Bone marrow (tissue), 2 donors: ENCODE measurements at regions not wholly inside any gene's neighbourhood (a gene's known extent, or its start where the extent isn't known, plus 50 kb on each side); places are given as distances from the start of the nearest gene placed in this dataset.

Source experiments
- DNase-seq, 2 donors: peaks; one replicate each; lab custom pipeline; 2025; lab: John Stamatoyannopoulos, UW

DNA sequence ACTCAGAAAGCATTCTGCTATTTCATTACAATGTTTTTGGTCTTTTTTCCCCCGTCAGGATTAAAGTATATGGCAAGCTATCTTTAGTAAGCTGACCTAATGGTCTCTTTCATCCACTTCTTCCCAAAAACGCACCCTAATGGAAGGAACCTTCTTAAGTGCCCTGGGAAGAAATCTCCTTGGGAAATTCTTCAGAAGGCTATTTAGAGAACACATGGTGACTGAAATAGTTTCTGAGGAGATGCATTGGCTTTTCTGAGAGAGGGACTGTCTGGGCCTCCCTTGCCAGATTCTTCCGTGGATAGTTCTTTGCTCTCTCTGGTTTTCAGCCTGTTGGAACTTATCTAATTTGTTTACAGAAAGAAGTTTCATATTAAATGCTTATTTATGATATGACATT lies 524.1 kb upstream of the MEF2C start:
- no peak for DNase-seq

DNA sequence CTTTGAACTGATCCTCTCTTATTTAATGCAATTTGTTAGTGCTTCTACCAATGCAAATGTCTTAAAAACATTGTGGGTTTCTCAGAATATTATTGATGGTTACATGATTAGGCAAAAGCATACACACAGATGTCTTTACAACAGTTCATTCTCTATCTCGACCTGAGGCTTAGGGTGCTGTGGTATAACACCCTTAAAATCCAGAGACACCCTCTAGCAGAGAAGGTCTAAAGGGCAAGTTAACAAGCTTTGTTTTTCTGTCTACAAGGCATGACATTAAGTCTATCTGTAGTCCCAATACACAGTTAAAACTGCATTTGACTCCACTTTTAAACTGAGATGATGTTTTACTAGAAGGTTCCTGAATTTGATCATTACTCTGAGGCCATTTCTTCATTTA lies 518.7 kb upstream of the MEF2C start:
- no peak for DNase-seq

DNA sequence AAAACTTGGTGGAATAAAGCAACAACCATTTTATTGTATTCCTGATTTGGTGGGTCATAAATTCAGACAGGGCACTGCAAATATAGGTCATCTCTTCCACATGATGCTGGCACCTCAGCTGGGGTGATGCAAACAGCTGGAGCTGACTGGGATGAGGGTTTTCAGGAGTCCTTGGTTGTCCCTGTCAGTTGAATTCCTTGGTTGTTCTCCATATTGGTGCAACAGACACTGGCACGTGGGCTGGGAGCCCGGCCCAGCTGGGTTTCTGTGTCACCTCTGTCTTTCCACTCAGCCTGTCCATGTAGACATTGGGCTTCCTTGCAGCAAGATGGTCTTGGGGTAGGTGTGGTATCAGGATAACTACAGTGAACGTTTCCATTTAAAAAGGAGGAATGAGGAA lies 518.0 kb upstream of the MEF2C start:
- no peak for DNase-seq

DNA sequence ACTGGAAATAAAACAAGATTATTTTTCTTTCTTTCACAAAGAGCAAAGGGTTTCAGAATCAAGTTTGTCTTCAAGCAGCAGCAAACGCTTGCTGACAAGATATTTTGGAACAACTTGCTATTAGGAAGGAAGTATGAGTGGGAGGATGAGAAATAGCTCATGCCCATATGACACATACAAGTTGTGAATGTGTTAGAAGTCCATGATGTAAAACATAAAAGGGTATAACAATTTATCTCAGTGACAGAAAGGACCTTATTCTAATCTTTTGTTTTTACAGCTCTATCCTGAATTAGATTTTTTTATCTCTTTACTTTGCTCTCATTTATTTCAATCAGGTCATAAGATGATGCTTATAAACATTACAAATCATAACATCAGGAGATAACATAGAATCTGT lies 516.6 kb upstream of the MEF2C start:
- peak in 1 of 2 donors; percentile 74 for DNase-seq

DNA sequence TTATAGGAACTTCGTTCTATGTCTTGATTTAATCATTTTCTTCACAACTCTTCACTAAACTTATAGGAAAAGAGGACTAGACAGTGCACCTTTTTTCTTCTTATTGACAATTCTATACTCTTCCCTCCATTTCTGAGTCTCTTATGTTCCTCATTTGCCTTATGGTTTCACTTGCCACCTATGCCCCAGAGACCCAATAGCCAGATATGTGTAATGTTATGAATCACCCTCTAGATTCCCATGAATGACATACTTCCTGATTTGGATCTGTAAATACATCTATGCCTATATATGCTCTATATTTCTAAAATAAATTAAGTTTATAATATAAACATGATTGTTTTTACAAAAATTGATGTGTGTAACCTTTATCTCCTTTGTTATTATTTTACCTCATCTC lies 514.1 kb upstream of the MEF2C start:
- DNase-seq, result peak in 1 of 2 donors; percentile 82

DNA sequence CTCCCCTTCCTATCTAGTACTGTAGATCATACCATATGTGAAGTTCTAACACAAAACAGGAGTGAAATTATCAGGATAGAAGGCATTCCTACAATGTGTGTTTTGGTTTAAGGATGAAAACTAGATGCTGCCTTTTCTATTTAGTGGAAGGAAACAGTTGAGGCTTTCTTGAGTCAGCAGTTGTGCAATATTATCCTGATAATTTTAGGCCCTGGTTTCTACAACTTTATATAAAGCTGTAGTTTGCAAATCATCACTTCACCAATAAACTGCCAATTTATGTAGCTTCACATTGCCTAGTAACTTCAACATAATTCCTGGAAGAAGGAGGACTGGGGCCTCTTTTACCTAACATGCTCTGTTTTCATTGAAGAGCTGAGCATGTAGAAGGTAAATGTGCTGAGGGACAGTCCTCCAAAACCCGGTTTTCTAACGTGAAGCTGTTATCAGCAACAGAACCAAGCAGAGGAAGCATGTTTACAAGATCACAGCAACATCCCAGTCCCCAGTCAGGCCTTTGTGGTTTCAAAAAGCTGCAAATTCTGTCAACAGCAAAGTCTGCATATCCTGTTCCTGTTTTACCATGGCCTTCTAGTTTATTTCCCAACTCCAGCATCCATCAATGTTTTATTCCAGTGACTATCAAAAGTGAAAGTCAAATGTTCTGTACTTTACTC lies 513.4 kb upstream of the MEF2C start:
- DNase-seq, result peak in 1 of 2 donors; percentile 96

DNA sequence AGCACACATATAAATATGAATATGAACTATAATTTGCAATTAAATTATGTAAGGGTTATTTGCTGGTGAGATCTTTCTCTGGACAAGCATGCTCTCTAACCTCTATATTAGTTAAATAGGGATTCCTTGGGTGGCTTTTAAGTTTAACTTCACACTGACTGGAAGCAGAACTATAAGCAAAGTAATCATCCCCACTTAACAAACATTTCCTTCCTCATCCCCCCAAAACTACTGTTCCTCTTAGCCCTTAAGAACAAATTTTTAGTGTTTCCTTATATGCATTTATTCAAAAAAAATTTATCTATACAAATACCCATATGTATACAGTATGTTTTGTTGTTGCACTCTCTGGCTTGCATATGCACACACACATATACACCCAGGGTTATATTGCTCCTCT lies 512.1 kb upstream of the MEF2C start:
- DNase-seq, result peak in 1 of 2 donors; percentile 45

DNA sequence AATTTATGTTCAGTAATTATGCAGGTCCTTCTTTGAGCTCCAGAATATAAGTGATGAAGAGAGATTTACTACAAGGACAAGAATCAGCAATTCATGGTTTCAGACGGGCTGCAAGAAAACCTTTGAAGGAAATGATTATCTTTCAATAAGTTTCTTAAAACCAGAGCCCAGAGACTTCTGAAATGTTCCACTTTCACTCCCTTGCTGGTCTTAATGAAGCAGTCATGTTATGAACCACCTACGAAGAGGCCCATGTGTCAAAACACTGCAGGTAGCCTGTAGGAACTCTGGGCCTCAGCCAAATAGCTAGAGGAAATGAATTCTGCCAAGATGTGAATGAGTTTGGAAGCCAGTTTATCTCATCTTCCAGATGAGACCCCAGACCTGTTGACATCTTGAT lies 505.9 kb upstream of the MEF2C start:
- DNase-seq, result no peak

DNA sequence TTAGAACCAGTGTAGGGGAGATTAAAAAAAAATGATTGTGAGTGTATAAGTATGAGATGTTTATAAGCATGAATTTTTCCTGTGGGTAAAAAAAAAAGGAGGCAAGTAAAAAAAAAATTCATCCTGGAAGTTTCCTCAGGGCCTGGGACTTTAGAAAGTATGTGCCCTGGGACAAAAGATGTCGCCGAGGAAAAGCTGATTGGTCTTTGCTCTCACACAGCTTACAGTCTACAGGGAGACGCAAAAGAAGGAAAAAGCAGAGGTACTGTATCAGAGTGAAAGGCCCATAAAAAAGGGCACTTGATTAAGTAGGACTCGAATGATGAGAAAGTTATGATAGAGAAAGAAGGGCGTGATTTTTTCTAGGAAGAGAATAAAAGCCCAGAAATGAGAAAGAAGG lies 501.4 kb upstream of the MEF2C start:
- no peak for DNase-seq

DNA sequence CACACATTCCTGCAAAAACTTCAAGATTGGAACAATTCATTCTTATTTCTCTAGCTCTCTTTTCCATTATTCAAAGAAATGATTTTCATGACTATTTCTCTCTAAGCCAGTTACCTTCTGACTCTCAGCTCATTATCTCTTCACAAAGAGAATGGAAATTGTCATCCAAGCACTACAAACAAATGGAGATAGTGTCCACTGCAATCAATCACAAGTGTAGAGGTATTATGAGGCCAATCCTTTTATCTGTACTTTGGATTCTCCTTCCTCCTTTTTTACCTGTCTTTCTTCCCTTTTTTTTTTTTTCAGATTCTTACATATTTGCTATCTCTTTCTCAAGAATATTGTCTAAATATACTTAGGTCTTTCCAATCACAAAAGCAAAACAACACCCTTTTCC lies 497.7 kb upstream of the MEF2C start:
- DNase-seq, result no peak

DNA sequence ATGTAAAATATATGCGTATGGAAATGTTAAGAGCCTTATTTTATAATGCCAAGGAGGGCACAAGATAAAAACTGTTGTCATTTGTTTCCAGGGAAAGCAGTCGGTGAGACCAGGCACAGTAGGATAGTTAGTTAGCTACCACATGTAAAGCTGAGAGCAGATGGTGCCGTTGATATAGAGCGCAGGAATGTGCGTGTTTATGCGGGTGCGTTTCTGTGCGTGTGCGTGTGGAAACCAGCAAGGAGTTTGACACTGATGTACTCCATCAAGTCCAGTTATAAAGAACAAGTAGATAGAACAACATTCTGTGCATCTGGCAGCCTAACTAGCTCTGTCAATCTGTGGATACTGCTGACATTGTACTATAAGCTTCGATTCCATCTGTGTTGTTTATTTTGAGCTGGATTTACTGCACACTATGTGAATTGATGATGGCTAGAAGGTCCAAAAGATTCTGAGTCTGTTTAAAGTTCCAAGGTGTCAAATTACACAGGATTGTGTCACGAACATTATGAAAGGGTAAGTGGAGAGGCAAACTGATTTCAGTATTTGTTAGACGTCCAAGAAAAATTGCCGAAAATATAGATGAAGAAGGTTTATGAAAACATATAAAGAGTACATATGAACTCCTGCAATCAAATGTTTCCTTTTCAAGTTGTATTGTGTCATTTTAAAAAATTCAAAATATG lies 494.9 kb upstream of the MEF2C start:
- no peak for DNase-seq

DNA sequence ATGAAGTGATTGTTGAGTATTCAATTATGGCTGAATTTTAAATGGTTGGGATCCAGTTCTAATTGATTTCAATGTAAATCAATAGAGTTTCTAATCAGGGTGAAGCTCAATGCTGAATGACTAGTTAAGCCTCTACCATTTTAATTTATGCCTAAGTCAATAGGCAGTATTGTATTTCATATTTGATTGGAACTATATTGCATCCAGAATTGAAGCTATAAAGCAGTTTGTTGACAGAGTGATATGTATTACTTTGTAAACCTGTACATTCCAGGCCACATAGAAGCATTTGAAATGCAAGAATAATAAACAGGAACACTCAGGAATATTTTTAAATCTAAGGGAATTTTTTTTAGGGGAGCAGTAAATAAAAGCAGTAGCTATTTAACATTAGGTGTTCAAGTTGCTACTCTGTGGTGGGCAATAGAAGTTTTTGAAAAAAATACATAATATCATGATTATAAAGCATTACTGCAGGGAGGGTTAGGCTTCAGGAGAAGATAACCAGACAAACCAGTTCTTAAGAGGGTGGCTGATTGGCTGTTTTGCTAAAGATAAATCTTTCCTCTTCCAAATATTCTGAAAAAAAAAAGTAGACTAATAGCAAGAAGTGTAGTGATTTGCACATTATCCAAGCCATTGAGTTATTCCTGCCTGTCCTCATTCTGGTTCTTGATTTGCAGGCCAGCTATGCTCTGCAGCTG lies 492.0 kb upstream of the MEF2C start:
- no peak for DNase-seq

DNA sequence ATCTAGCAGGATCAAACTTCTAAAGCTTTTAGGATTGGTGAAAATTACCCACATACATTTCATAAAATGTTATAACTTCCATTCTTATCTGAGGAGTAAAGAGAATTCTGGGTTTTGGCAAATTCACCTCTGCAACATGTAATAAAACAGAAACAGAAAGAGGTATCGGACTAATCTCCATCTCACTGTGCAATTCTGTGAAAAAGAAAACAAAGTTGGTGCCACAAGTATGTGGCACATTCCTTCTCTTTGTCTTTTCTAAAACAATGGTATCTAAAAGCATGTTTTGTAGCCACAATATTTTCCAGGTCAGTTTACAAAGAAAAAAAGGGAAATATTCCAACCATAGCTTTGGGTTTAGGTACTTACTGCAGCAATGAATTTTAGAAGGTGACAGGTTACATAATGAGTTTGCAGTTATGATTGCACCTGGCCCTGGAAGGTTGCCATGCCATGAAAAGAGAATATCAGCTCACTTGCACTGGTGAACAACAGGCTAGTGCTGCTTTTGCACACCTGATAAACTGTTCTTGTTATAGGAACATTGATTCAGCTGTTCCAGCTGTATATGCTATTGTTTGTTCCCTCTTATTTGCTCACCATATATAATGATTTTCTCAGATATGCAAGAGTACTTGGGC lies 491.3 kb upstream of the MEF2C start:
- no peak for DNase-seq

DNA sequence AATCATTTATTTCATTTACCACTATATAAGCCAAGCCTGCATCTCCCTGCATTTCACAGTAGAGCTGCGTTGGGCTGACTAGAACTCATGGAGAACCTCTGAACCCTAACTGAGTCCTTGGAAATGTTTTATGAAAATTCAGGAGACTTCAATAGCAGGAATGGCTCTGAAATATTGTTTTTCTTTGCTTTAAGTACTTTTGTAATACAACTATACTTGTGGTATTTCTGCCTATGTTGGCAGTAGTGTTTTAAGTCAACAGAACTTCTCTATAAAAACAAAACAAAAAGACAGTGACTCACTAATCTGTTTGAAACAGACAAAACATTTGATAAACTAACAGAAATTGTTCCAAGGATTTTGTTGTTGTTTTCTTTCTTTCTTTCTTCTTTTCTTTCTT lies 489.2 kb upstream of the MEF2C start:
- DNase-seq, result no peak

DNA sequence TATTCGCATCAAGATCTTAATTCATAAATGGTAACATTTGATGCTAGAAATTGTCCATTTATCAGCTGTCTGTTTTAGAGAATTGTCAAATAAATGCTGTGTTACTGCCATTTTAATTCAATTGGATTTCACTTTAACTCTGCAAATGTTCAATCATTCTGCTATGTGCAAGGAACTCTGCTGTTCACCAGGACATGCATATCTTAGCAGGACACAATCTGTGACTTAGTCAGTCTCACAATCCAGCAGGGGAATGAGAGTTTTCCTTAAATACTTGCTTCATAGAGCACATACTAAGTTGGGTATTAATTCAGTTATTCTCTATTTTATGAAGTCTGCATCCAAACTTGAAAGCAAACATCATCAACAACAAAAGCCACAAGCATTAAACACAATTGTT lies 488.7 kb upstream of the MEF2C start:
- no peak for DNase-seq

DNA sequence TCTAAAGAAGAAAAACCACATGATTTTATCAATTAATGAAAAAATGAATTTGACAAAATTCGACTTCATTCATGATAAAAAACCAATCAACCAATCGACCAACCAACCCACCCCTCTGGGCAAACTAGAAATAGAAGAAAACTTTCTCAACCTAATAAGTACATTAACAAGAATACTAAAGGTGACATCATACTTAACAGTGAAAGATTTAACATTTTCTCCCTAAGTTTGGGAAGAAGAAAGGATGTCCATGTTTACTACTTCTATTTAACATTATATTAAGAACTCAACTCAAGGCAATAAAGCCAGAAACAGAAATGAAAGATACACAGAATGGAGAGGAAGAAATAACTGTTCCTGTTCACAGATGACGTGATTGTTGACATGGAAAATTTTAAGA lies 476.1 kb upstream of the MEF2C start:
- DNase-seq, result no peak

DNA sequence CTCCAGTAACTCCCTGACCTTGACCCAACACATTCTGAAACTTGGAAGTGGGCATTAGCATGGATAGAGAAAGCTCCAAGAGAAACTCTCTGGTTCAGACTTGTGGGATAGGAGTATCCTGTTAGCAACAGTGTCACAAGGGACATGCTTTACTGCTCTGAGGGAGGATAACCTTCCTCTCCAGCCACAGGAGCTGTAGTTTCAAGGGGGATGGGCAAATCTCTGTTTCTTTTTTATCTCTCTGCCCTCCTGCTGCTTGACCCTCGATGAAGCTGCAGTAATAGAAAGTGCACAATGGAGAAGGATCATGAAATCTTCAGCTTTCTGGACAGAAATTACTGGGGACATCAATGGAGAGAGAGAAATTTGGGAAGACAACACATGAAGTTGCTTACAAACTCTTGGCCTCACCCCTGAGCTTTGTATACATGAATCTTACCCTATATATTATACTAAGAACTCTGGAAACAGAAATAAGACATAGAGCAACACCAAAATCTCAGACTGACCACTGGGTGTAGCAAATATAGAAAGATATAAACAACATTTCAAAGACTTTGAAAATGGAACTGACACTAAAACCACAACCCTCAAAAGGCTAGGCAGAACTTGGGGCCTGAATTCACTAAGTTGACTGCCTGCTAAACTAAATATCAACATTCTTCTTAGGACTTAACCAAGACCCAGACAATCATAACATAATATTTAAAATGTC lies 471.0 kb upstream of the MEF2C start:
- no peak for DNase-seq

DNA sequence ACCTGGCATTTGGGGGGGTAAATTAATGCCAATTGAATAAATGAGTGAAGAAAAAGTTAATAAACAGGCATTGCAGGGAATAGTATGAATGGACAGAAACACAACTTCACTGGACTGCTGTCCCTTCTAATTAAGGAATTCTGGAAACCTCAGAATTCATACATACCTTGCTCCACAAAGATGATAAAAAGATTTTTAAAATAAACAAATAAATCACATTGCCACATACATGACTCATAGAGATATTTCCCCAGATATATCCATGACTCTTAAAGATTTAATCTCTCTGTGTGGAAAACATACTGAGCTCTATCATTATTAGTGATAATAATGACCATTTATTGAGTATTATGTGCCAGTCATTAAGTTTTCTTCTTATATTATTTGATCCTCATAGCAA lies 469.0 kb upstream of the MEF2C start:
- DNase-seq, result no peak

DNA sequence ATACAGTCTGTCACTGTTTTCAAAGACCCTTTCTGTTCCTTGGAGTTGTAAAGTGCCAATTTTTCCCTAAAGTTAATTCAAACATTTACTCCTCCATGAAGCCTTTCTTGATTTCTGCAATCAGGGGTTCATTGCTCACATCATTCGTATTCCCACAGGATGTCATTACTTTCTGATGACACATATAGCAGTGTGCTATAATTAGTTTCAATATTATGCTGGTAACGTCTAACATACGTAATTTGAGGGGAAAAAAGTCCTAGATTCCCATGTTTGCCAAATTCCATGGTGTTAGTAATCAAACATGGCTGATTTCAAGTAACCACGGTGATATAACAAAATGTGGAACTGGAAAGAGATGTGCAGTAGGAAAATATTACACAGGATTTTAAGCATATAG lies 468.2 kb upstream of the MEF2C start:
- no peak for DNase-seq

DNA sequence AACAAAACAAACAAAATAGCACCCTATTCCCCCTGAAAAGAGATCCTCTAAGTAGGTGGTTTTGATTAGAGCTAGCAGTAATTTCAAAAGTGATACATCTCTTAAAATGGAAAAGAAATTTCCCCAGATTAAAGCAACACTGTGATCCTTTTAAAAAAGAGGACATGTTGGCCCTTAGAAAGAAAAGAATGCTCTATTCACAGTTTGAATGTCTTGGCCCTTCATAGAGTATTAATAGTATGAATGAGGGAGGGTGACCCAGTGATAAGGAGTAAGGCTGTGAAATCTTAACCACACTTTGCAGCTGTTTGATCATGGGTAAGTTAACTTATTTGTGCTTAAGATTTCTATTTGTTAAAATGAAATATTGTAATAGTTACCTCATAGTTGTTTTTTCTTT lies 467.7 kb upstream of the MEF2C start:
- no peak for DNase-seq

DNA sequence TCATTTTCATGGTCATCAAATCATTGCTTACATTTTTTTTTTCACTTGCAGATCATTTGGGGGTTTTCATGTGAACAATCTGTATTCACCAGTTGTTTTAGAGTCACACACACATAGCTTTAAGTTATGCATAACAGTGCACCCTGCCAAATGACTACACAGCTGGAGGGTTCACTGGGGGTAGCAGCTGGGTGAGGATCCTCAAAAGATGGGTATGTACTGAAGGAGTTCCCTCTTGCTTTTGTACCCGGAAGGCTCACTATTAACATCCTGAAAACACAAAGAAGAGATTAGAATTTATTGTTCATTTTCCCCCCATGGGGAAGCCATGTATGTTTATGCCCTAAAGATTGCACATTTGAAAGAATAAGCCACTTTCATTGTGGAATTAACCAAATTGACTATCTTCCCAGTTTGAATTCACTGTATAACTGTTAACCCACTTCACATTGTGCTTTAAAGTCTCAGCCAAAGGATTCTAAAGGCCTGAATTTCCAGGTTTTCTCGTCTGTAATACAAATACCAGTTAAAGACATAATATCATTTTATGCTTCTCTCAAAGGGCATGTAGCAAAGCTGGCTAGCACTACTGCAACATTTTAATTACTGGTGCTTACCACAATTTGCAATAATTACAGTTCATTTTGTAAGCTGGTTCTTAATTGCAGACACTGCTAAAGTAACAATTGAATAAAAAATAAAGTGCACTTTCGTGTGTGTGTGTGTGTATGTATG lies 466.4 kb upstream of the MEF2C start:
- DNase-seq, result no peak

DNA sequence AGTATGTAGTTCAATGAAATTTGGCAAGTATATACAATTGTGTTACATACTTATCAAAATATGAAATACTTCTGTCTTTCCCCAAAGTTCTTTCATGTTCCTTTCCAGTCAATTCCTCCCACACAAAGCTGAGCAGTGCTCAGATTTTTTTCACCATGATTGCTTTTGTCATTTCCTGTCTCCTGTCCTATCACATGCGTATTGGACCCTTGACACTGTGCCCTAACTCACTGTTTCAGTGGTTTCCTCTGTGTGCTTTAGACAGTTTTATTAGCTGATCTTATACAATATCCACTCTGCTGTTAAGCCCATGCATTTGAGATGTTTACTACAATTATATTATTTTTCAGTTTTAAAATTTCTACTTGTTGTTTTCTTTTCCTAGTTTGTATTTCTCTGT lies 463.6 kb upstream of the MEF2C start:
- DNase-seq, result no peak
